ENCODE measurements at regions not wholly inside any gene's neighbourhood (a gene's known extent, or its start where the extent isn't known, plus 50 kb on each side); places are given as distances from the start of the nearest gene placed in this dataset.

DNA sequence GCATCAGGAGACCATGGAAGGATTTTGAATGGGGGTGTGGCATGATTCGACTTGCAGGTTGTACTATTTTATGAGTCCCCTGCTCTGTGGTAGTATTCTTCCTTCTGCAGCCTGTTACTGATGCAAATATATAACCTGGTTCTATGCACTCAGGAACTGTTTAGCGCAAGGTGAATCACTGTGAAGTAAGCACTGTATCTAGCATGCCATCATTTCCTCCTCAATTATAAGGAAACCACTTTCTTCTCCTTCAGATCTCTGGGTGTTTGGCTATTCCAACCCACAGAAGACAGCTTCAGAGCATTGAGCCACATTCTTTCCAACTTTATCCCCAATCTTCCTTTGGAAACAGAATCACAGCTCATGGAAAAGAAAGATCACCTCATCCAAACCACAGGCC is 176.7 kb downstream of the DIPK2A start:
- no peak for TF ChIP-seq EP300 (IDR thresholded peaks at IDR 0.05; ENCODE audit: borderline replicate concordance)
- TF ChIP-seq, protein P1, sequence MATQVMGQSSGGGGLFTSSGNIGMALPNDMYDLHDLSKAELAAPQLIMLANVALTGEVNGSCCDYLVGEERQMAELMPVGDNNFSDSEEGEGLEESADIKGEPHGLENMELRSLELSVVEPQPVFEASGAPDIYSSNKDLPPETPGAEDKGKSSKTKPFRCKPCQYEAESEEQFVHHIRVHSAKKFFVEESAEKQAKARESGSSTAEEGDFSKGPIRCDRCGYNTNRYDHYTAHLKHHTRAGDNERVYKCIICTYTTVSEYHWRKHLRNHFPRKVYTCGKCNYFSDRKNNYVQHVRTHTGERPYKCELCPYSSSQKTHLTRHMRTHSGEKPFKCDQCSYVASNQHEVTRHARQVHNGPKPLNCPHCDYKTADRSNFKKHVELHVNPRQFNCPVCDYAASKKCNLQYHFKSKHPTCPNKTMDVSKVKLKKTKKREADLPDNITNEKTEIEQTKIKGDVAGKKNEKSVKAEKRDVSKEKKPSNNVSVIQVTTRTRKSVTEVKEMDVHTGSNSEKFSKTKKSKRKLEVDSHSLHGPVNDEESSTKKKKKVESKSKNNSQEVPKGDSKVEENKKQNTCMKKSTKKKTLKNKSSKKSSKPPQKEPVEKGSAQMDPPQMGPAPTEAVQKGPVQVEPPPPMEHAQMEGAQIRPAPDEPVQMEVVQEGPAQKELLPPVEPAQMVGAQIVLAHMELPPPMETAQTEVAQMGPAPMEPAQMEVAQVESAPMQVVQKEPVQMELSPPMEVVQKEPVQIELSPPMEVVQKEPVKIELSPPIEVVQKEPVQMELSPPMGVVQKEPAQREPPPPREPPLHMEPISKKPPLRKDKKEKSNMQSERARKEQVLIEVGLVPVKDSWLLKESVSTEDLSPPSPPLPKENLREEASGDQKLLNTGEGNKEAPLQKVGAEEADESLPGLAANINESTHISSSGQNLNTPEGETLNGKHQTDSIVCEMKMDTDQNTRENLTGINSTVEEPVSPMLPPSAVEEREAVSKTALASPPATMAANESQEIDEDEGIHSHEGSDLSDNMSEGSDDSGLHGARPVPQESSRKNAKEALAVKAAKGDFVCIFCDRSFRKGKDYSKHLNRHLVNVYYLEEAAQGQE (IDR thresholded peaks at IDR 0.05; ENCODE audit: low read depth), result no peak
- no peak for TF ChIP-seq TCF12 (IDR thresholded peaks at IDR 0.05; ENCODE audit: low read depth)
- TF ChIP-seq NFIC (IDR thresholded peaks at IDR 0.05), result no peak
- no peak for TF ChIP-seq CREB1 (IDR thresholded peaks at IDR 0.05; ENCODE audit: low read depth)
- no peak for TF ChIP-seq FOXM1 (IDR thresholded peaks at IDR 0.05; ENCODE audit: borderline replicate concordance, low read depth)
- TF ChIP-seq YY1 (IDR thresholded peaks at IDR 0.05; ENCODE audit: low read depth), result no peak
- TF ChIP-seq TEAD4 (IDR thresholded peaks at IDR 0.05), result no peak
- no peak for TF ChIP-seq CEBPB (IDR thresholded peaks at IDR 0.05)
